Myocyte (in vitro differentiated cells): ENCODE measurements at regions not wholly inside any gene's neighbourhood (a gene's known extent, or its start where the extent isn't known, plus 50 kb on each side); places are given as distances from the start of the nearest gene placed in this dataset.
"Not testable (repeated sequence)": the region's sequence is repeated elsewhere in the genome, so short reads cannot be mapped to it uniquely, and the experiment has no call there.

Experiments used
- DNase-seq: peaks from one replicate; pipeline ENCODE4 v3.0.0-alpha.2; 2012; ENCODE audit warnings: low read depth

GRCh38 chr2:37569131-37569823 is 102.2 kb downstream of the CDC42EP3 start:
- DNase-seq: no peak

- DNase-seq: no peak
These were observed 101.3 kb downstream of the CDC42EP3 start for GRCh38 chr2:37569986-37570679.

- DNase-seq: peak; percentile 85
These were observed 100.5 kb downstream of the CDC42EP3 start for GRCh38 chr2:37570773-37571586.

GRCh38 chr2:37571587-37572136 is 99.8 kb downstream of the CDC42EP3 start:
- no peak for DNase-seq

- DNase-seq: no peak
These were observed 97.7 kb downstream of the CDC42EP3 start for GRCh38 chr2:37573451-37574388.

GRCh38 chr2:37575780-37576179 is 95.7 kb downstream of the CDC42EP3 start:
- no peak for DNase-seq

- DNase-seq: not testable (repeated sequence)
These were observed 95.2 kb downstream of the CDC42EP3 start for GRCh38 chr2:37576194-37576593.

GRCh38 chr2:37576831-37577230 is 94.6 kb downstream of the CDC42EP3 start:
- DNase-seq: no peak

GRCh38 chr2:37579192-37579713 is 92.2 kb downstream of the CDC42EP3 start:
- no peak for DNase-seq

- not testable (repeated sequence) for DNase-seq
These were observed 91.5 kb downstream of the CDC42EP3 start for GRCh38 chr2:37579949-37580348.

GRCh38 chr2:37581433-37581832 is 90.0 kb downstream of the CDC42EP3 start:
- no peak for DNase-seq

GRCh38 chr2:37582481-37583220 is 88.8 kb downstream of the CDC42EP3 start:
- DNase-seq: peak; percentile 71

GRCh38 chr2:37583402-37583801 is 88.0 kb downstream of the CDC42EP3 start:
- DNase-seq: peak; percentile 45

GRCh38 chr2:37583867-37584266 is 87.6 kb downstream of the CDC42EP3 start:
- peak; percentile 73 for DNase-seq

GRCh38 chr2:37585295-37585908 is 86.0 kb downstream of the CDC42EP3 start:
- DNase-seq: peak; percentile 91

- DNase-seq: peak; percentile 75
These were observed 85.3 kb downstream of the CDC42EP3 start for GRCh38 chr2:37585982-37586621.

- DNase-seq: peak; percentile 30
These were observed 84.7 kb downstream of the CDC42EP3 start for GRCh38 chr2:37586663-37587317.

- no peak for DNase-seq
These were observed 83.6 kb downstream of the CDC42EP3 start for GRCh38 chr2:37587817-37588216.
